SK-N-SH (cell line): ENCODE measurements at regions not wholly inside any gene's neighbourhood (a gene's known extent, or its start where the extent isn't known, plus 50 kb on each side); places are given as distances from the start of the nearest gene placed in this dataset.

Experiments used
- CTCF ChIA-PET: fragments of 300-600, 350-600 bp; formaldehyde crosslinking; extraction: SDS; loops from one replicate; lab custom pipeline; 2021; lab: Yijun Ruan, JAX
- POLR2A ChIA-PET: fragments of 350-600 bp; sonication (Branson Sonifier 250); formaldehyde crosslinking; extraction: SDS; loops from one replicate; lab custom pipeline; 2020; ENCODE audit warnings: antibody characterized with exemption, inconsistent platforms; lab: Yijun Ruan, JAX
- DNase-seq: peaks from one replicate; pipeline ENCODE4 v3.0.0; 2012
- H2AFZ ChIP-seq: fragments of 200-600 bp; sonication (generic); 2 replicates; pipeline ENCODE4 v1.8.1; 2016; ENCODE audit warnings: antibody characterized with exemption, mild to moderate bottlenecking, low read depth
- H3F3A ChIP-seq: fragments of 200-600 bp; sonication (generic); replicated peaks from 2 replicates; pipeline ENCODE3; 2016; ENCODE audit warnings: antibody characterized with exemption, mild to moderate bottlenecking; ENCODE audit not compliant: insufficient read depth
- H3K27ac ChIP-seq, 2 experiments: fragments of 200-500 bp in 1 of 2; fragments of 200-600 bp in 1 of 2; sonication (Bioruptor generic) in 1 of 2; sonication (generic), shearing (Covaris generic) in 1 of 2; 2 replicates each; pipeline versions ENCODE4 v1.5.1 to v1.6.1; 2014 to 2016; ENCODE audit warnings: low read depth in 2 of 2, inconsistent platforms in 1 of 2, low read length in 1 of 2, mild to moderate bottlenecking in 1 of 2, mixed read lengths in 1 of 2
- H3K27me3 ChIP-seq: fragments of 200-600 bp; sonication (generic), shearing (Covaris generic); 2 replicates; pipeline ENCODE4 v1.6.1; 2016; ENCODE audit warnings: mixed run types; ENCODE audit not compliant: insufficient read depth
- H3K36me3 ChIP-seq, 2 experiments: fragments of 200-500 bp in 1 of 2; fragments of 200-600 bp in 1 of 2; sonication (Bioruptor generic) in 1 of 2; sonication (generic) in 1 of 2; replicated peaks in 1 of 2; 2 replicates each; pipeline versions ENCODE3 to v1.5.1; 2014 to 2016; ENCODE audit warnings: low read length in 1 of 2, mild to moderate bottlenecking in 1 of 2; ENCODE audit not compliant: insufficient read depth in 2 of 2, control insufficient read depth in 1 of 2
- H3K4me1 ChIP-seq, 2 experiments: fragments of 200-500 bp in 1 of 2; fragments of 200-600 bp in 1 of 2; sonication (Bioruptor generic) in 1 of 2; sonication (generic), shearing (Covaris generic) in 1 of 2; 2 replicates each; pipeline versions ENCODE4 v1.5.1 to v1.6.1; 2014 to 2016; ENCODE audit warnings: low read depth in 1 of 2, low read length in 1 of 2, mixed run types in 1 of 2; ENCODE audit not compliant: insufficient read depth in 2 of 2, control insufficient read depth in 1 of 2
- H3K4me2 ChIP-seq: fragments of 200-600 bp; sonication (generic), shearing (Covaris generic); 2 replicates; pipeline ENCODE4 v1.6.1; 2017; ENCODE audit warnings: mixed run types
- H3K4me3 ChIP-seq, 2 experiments: fragments of 200-500 bp in 1 of 2; fragments of 200-600 bp in 1 of 2; sonication (Bioruptor generic) in 1 of 2; sonication (generic), shearing (Covaris generic) in 1 of 2; 2 replicates each; pipeline versions ENCODE4 v1.5.1 to v1.8.1; 2014 to 2016; ENCODE audit warnings: low read depth in 2 of 2, inconsistent platforms in 1 of 2, low read length in 1 of 2, mild to moderate bottlenecking in 1 of 2, mixed read lengths in 1 of 2, moderate library complexity in 1 of 2
- H3K79me2 ChIP-seq: fragments of 200-600 bp; sonication (generic); 2 replicates; pipeline ENCODE4 v1.8.1; 2017; ENCODE audit warnings: mild to moderate bottlenecking; ENCODE audit not compliant: insufficient read depth
- H3K9ac ChIP-seq: fragments of 200-600 bp; sonication (generic); 2 replicates; pipeline ENCODE4 v1.6.1; 2017; ENCODE audit warnings: mixed run types
- H3K9me2 ChIP-seq: fragments of 200-600 bp; sonication (generic); 2 replicates; pipeline ENCODE4 v1.6.1; 2017; ENCODE audit warnings: mixed run types
- H3K9me3 ChIP-seq: fragments of 200-600 bp; sonication (generic); 2 replicates; pipeline ENCODE4 v1.6.1; 2017; ENCODE audit warnings: mixed run types, mild to moderate bottlenecking, moderate library complexity
- H4K20me1 ChIP-seq: fragments of 200-600 bp; sonication (generic); 2 replicates; pipeline ENCODE4 v1.6.1; 2017; ENCODE audit warnings: mild to moderate bottlenecking, mixed run types; ENCODE audit not compliant: insufficient read depth
- CTCF ChIP-seq: fragments of 200-600 bp; sonication (generic); IDR thresholded peaks from 2 replicates; pipeline ENCODE4 v1.6.1; 2017; ENCODE audit warnings: antibody characterized with exemption, mild to moderate bottlenecking, moderate library complexity
- ELF1 ChIP-seq: IDR thresholded peaks from 2 replicates; pipeline ENCODE4 v1.4.0; 2012
- FOXJ3 ChIP-seq: sonication (generic); formaldehyde crosslinking; IDR thresholded peaks from 2 replicates; pipeline ENCODE4 v1.5.1; 2020; ENCODE audit warnings: mild to moderate bottlenecking, missing genetic modification reagents
- FOXM1 ChIP-seq: IDR thresholded peaks from 2 replicates; pipeline ENCODE4 v1.4.0; 2012; ENCODE audit warnings: low read depth, mild to moderate bottlenecking
- GABPA ChIP-seq: IDR thresholded peaks from 2 replicates; pipeline ENCODE4 v1.4.0; 2012; ENCODE audit warnings: low read depth, mild to moderate bottlenecking
- MXI1 ChIP-seq: IDR thresholded peaks from 2 replicates; pipeline ENCODE4 v1.6.1; 2012; ENCODE audit warnings: mild to moderate bottlenecking, low read depth, low read length, improper control_type of control experiment
- NFIC ChIP-seq: IDR thresholded peaks from 2 replicates; pipeline ENCODE4 v1.4.0; 2012; ENCODE audit warnings: borderline replicate concordance
- NRF1 ChIP-seq: IDR thresholded peaks from 2 replicates; pipeline ENCODE4 v1.6.1; 2012; ENCODE audit warnings: low read depth, mild to moderate bottlenecking, low read length
- POLR2AphosphoS5 ChIP-seq: IDR thresholded peaks from 2 replicates; pipeline ENCODE4 v1.6.1; 2012; ENCODE audit warnings: low read depth, low read length
- RAD21 ChIP-seq: IDR thresholded peaks from 2 replicates; pipeline ENCODE4 v1.6.1; 2012; ENCODE audit warnings: mild to moderate bottlenecking, low read length
- RCOR1 ChIP-seq: fragments of 150-350 bp; IDR thresholded peaks from 2 replicates; pipeline ENCODE4 v1.6.1; 2017; ENCODE audit warnings: antibody characterized with exemption, low read length
- REST ChIP-seq: IDR thresholded peaks from 2 replicates; pipeline ENCODE4 v1.6.1; 2012; ENCODE audit warnings: mild to moderate bottlenecking, low read depth, low read length, moderate library complexity
- RXRA ChIP-seq: IDR thresholded peaks from 2 replicates; pipeline ENCODE4 v1.4.0; 2012; ENCODE audit warnings: low read depth, mild to moderate bottlenecking, borderline replicate concordance
- SMC3 ChIP-seq: IDR thresholded peaks from 2 replicates; pipeline ENCODE4 v1.6.1; 2012; ENCODE audit warnings: low read depth, low read length, improper control_type of control experiment
- TCF12 ChIP-seq: IDR thresholded peaks from 2 replicates; pipeline ENCODE4 v1.4.0; 2012
- TEAD4 ChIP-seq: IDR thresholded peaks from 2 replicates; pipeline ENCODE4 v1.4.0; 2012; ENCODE audit warnings: mild to moderate bottlenecking, borderline replicate concordance; ENCODE audit not compliant: insufficient read depth
- WGBS: methylation state at CpG from one replicate; pipeline ENCODE4 v1.1.6; 2017; ENCODE audit warnings: low lambda C conversion rate; 5-methylcytosine and 5-hydroxymethylcytosine counted together

GRCh38 chr5:2254880-2255750 is 372.4 kb upstream of the IRX4 start (continued):
- TF ChIP-seq NRF1 (no peak), FOXJ3 (CRISPR knock-in tag) (no peak), ELF1 (no peak), SMC3 (no peak), TEAD4 (no peak), CTCF (no peak), FOXM1 (no peak), TCF12 (no peak), NFIC (no peak), RXRA (no peak)

- Histone ChIP-seq H2AFZ (no peak overlapping the region), H3K9ac (no peak overlapping the region), H3K79me2 (no peaks in the 10 kb centered on the region), H3K36me3 (no peaks in the 10 kb centered on the region), H3K4me3 (no peak overlapping the region), H3K4me1 (no peaks in the 10 kb centered on the region), H3F3A (no peaks in the 10 kb centered on the region), H3K9me2 (no peaks in the 10 kb centered on the region), H3K27ac (no peak overlapping the region), H4K20me1 (no peaks in the 10 kb centered on the region), H3K4me2 (no peak overlapping the region), H3K9me3 (no peaks in the 10 kb centered on the region), H3K27me3 (peaks cover 13% of the 10 kb centered on the region; the same call in 1 of the 2 replicates)
- WGBS = 3% methylated on average over 3 of the region's 3 CpGs
- no peak for TF ChIP-seq NRF1
- TF ChIP-seq MXI1 = no peak
- TF ChIP-seq CTCF = no peak
- TF ChIP-seq RCOR1 = no peak
- TF ChIP-seq REST = no peak
- no peak for TF ChIP-seq GABPA
- TF ChIP-seq TCF12 = no peak
- TF ChIP-seq RAD21 = no peak
- no peak for TF ChIP-seq POLR2AphosphoS5
- DNase-seq = no peak
- ChIA-PET CTCF (no interaction called here), POLR2A (no interaction called here)
These were observed 371.7 kb upstream of the IRX4 start for GRCh38 chr5:2254406-2254805.
